Neural cell (in vitro differentiated cells): ENCODE measurements at regions not wholly inside any gene's neighbourhood (a gene's known extent, or its start where the extent isn't known, plus 50 kb on each side); places are given as distances from the start of the nearest gene placed in this dataset.

Source experiments
- H2AFZ ChIP-seq: fragments of 200-600, 300-800 bp; sonication (generic), shearing (Covaris generic); 2 replicates; pipeline ENCODE4 v1.6.0; 2014; ENCODE audit warnings: low read depth, mild to moderate bottlenecking, antibody characterized with exemption, low read length, moderate library complexity
- H3F3A ChIP-seq: fragments of 200-600 bp; shearing (Covaris generic); 2 replicates; pipeline ENCODE4 v1.6.1; 2016; ENCODE audit warnings: mild to moderate bottlenecking, moderate library complexity, mixed read lengths, antibody characterized with exemption, low read length; ENCODE audit not compliant: insufficient read depth, poor library complexity, severe bottlenecking
- H3K27ac ChIP-seq: fragments of 200-600, 300-800 bp; sonication (generic), shearing (Covaris generic); 2 replicates; pipeline ENCODE4 v1.5.1; 2014; ENCODE audit warnings: mild to moderate bottlenecking, low read length, moderate library complexity
- H3K27me3 ChIP-seq: fragments of 300-800, 200-600 bp; sonication (generic), shearing (Covaris generic); 2 replicates; pipeline ENCODE4 v1.6.0; 2014; ENCODE audit warnings: mild to moderate bottlenecking, low read depth, low read length, moderate library complexity; ENCODE audit not compliant: insufficient read depth
- H3K36me3 ChIP-seq: fragments of 300-800, 200-600 bp; sonication (generic), shearing (Covaris generic); 2 replicates; pipeline ENCODE4 v1.5.1; 2014; ENCODE audit warnings: mild to moderate bottlenecking, antibody characterized with exemption, low read length, moderate library complexity; ENCODE audit not compliant: insufficient read depth
- H3K4me2 ChIP-seq: fragments of 300-800, 200-600 bp; sonication (generic), shearing (Covaris generic); 2 replicates; pipeline ENCODE4 v1.6.0; 2014; ENCODE audit warnings: mild to moderate bottlenecking, low read length
- H3K4me3 ChIP-seq: fragments of 300-800, 200-600 bp; sonication (generic), shearing (Covaris generic); 2 replicates; pipeline ENCODE4 v1.5.1; 2014; ENCODE audit warnings: mild to moderate bottlenecking, low read length, moderate library complexity
- H3K79me2 ChIP-seq: fragments of 200-600 bp; shearing (Covaris generic); replicated peaks from 2 replicates; pipeline ENCODE4 v1.6.0; 2014; ENCODE audit warnings: mild to moderate bottlenecking, low read length, moderate library complexity; ENCODE audit not compliant: insufficient read depth
- H3K9ac ChIP-seq: fragments of 300-800, 200-600 bp; sonication (generic), shearing (Covaris generic); 2 replicates; pipeline ENCODE4 v1.6.1; 2016; ENCODE audit warnings: mild to moderate bottlenecking, low read length, mixed read lengths
- H3K9me2 ChIP-seq: fragments of 200-600 bp; shearing (Covaris generic); 2 replicates; pipeline ENCODE4 v1.6.1; 2016; ENCODE audit warnings: mild to moderate bottlenecking, low read length, mixed read lengths; ENCODE audit not compliant: insufficient read depth
- H3K9me3 ChIP-seq: fragments of 200-600, 300-800 bp; sonication (generic), shearing (Covaris generic); 2 replicates; pipeline ENCODE4 v1.6.1; 2016; ENCODE audit warnings: mild to moderate bottlenecking, mixed run types, low read length, moderate library complexity, mixed read lengths
- H4K20me1 ChIP-seq: fragments of 200-600 bp; shearing (Covaris generic); 2 replicates; pipeline ENCODE4 v1.6.1; 2016; ENCODE audit warnings: mild to moderate bottlenecking, mixed run types; ENCODE audit not compliant: insufficient read depth
- CTCF ChIP-seq: fragments of 450-650 bp; IDR thresholded peaks from 2 replicates; pipeline ENCODE4 v1.5.1; 2014; ENCODE audit warnings: antibody characterized with exemption, mild to moderate bottlenecking, moderate library complexity; ENCODE audit not compliant: poor library complexity, severe bottlenecking
- EP300 ChIP-seq: fragments of 450-650 bp; conservative IDR thresholded peaks from 2 replicates; pipeline ENCODE4 v1.6.1; 2014; ENCODE audit warnings: antibody characterized with exemption, mild to moderate bottlenecking, moderate library complexity; ENCODE audit not compliant: poor library complexity, severe bottlenecking
- EZH2 ChIP-seq: fragments of 200-600, 300-800 bp; shearing (Covaris generic), sonication (generic); IDR thresholded peaks from 2 replicates; pipeline ENCODE4 v1.6.1; 2014; ENCODE audit warnings: antibody characterized with exemption, low read length, borderline replicate concordance, mild to moderate bottlenecking; ENCODE audit not compliant: insufficient read depth, poor library complexity, severe bottlenecking
- MXI1 ChIP-seq: fragments of 450-650 bp; conservative IDR thresholded peaks from 2 replicates; pipeline ENCODE4 v1.6.1; 2014; ENCODE audit warnings: antibody characterized with exemption, mild to moderate bottlenecking; ENCODE audit not compliant: poor library complexity, severe bottlenecking
- POLR2AphosphoS5 ChIP-seq: IDR thresholded peaks from 2 replicates; pipeline ENCODE4 v1.6.1; 2012
- RAD21 ChIP-seq: fragments of 450-650 bp; conservative IDR thresholded peaks from 2 replicates; pipeline ENCODE4 v1.6.1; 2014; ENCODE audit warnings: antibody characterized with exemption, mild to moderate bottlenecking, moderate library complexity
- SMC3 ChIP-seq: fragments of 450-650 bp; conservative IDR thresholded peaks from 2 replicates; pipeline ENCODE4 v1.6.1; 2014; ENCODE audit warnings: antibody characterized with exemption, mild to moderate bottlenecking, moderate library complexity; ENCODE audit not compliant: poor library complexity
- TAF1 ChIP-seq: IDR thresholded peaks from 2 replicates; pipeline ENCODE4 v1.6.1; 2012; ENCODE audit warnings: low read depth
- TF ChIP-seq, protein P1 (sequence below): IDR thresholded peaks from 2 replicates; pipeline ENCODE4 v1.6.1; 2012; ENCODE audit warnings: borderline replicate concordance

GRCh38 chr21:21828130-21828529, 829.9 kb downstream of the NCAM2 start:
- no peaks in the 10 kb centered on the region for H3K36me3 ChIP-seq
- TF ChIP-seq MXI1 (no peak), TAF1 (no peak), RAD21 (no peak), POLR2AphosphoS5 (no peak), EP300 (no peak), SMC3 (no peak), CTCF (no peak), EZH2 (no peak)
- TF ChIP-seq, protein P1, sequence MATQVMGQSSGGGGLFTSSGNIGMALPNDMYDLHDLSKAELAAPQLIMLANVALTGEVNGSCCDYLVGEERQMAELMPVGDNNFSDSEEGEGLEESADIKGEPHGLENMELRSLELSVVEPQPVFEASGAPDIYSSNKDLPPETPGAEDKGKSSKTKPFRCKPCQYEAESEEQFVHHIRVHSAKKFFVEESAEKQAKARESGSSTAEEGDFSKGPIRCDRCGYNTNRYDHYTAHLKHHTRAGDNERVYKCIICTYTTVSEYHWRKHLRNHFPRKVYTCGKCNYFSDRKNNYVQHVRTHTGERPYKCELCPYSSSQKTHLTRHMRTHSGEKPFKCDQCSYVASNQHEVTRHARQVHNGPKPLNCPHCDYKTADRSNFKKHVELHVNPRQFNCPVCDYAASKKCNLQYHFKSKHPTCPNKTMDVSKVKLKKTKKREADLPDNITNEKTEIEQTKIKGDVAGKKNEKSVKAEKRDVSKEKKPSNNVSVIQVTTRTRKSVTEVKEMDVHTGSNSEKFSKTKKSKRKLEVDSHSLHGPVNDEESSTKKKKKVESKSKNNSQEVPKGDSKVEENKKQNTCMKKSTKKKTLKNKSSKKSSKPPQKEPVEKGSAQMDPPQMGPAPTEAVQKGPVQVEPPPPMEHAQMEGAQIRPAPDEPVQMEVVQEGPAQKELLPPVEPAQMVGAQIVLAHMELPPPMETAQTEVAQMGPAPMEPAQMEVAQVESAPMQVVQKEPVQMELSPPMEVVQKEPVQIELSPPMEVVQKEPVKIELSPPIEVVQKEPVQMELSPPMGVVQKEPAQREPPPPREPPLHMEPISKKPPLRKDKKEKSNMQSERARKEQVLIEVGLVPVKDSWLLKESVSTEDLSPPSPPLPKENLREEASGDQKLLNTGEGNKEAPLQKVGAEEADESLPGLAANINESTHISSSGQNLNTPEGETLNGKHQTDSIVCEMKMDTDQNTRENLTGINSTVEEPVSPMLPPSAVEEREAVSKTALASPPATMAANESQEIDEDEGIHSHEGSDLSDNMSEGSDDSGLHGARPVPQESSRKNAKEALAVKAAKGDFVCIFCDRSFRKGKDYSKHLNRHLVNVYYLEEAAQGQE, result no peak
- H4K20me1 ChIP-seq, result no peaks in the 10 kb centered on the region

DNA sequence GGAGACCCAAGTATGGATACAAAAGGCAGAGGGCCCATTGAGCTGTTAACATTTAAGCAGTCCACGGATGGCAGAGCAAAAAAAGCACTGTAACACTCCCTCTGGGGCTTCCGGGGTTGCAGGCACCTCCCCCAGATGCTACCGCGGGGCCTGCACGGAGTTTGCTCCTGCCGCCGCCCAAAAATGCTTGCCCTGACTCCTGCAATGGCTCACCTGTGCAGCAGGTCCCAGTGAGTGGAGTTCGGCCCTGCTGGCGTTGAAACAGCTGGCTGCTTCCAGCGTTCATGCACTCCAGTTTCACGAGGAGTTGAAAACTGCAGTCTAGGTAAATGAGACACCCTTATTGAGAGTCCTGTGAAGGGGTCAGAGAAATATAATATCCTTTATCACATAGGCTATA, 832.8 kb downstream of the NCAM2 start:
- no peak overlapping the region for H2AFZ ChIP-seq
- no peaks in the 10 kb centered on the region for H3K36me3 ChIP-seq
- H3K4me2 ChIP-seq, result no peak overlapping the region
- H3K9me3 ChIP-seq, result no peaks in the 10 kb centered on the region
- no peak overlapping the region for H3K4me3 ChIP-seq
- H4K20me1 ChIP-seq, result no peaks in the 10 kb centered on the region
- TF ChIP-seq RAD21 (no peak), POLR2AphosphoS5 (no peak), MXI1 (no peak), SMC3 (no peak), TAF1 (no peak), CTCF (no peak), EZH2 (no peak)
- TF ChIP-seq, protein P1, result no peak
- H3K9me2 ChIP-seq, result no peaks in the 10 kb centered on the region
- H3K9ac ChIP-seq, result no peak overlapping the region
- no peaks in the 10 kb centered on the region for H3K27me3 ChIP-seq
- no peak overlapping the region for H3K27ac ChIP-seq
- no peaks in the 10 kb centered on the region for H3F3A ChIP-seq
- no peaks in the 10 kb centered on the region for H3K79me2 ChIP-seq

More at GRCh38 chr21:21828130-21828529, 829.9 kb downstream of the NCAM2 start:
- Histone ChIP-seq H3K9me2 (no peaks in the 10 kb centered on the region), H3K27me3 (no peaks in the 10 kb centered on the region), H3F3A (no peaks in the 10 kb centered on the region), H3K79me2 (no peaks in the 10 kb centered on the region), H3K4me3 (no peak overlapping the region), H3K9ac (no peak overlapping the region), H3K4me2 (no peak overlapping the region), H3K27ac (no peak overlapping the region), H3K9me3 (no peaks in the 10 kb centered on the region), H2AFZ (no peak overlapping the region)
